Cardiac septum (tissue), 1 donor: ENCODE measurements at regions not wholly inside any gene's neighbourhood (a gene's known extent, or its start where the extent isn't known, plus 50 kb on each side); places are given as distances from the start of the nearest gene placed in this dataset.
"Not testable (repeated sequence)": the region's sequence is repeated elsewhere in the genome, so short reads cannot be mapped to it uniquely, and the experiment has no call there.

Experiments used
- DNase-seq: peaks from one replicate; pipeline ENCODE4 v3.0.0-alpha.2; 2020; ENCODE audit warnings: low spot score
- intact Hi-C: fragments of 100-400 bp; cut with DNase I; formaldehyde crosslinking; loops from one replicate; pipeline ENCODE4 v1.14.0; 2022
- donor health status: DM: no; HTN: no; CAD: no.

- intact Hi-C loops, DNase-seq: not testable (repeated sequence)
These were observed 475.1 kb downstream of the TUBA3C start for GRCh38 chr13:18706538-18706937.

GRCh38 chr13:18702464-18703247 lies 479.0 kb downstream of the TUBA3C start:
- intact Hi-C loops, DNase-seq: not testable (repeated sequence)

DNA sequence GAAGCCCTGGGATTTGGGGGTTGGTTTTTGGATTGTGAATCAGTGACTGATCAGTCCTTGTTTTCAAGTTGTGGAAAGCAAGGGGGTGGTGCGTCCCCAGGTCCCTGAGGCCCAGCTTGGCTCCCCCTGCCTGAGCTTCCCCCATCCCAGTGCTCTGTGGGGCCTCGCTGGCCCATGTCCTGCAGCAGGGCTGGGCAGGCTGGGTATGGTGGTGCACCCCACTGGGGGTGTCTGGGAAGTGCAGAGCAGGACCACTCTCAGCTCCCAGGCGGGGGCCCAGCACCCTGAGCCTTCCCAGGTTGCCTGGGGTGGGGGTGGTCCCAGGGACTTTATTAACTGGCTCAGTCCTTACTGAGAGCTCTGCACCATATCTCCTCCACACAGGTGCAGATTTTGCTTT lies 483.3 kb downstream of the TUBA3C start:
- DNase-seq, intact Hi-C loops: not testable (repeated sequence)

- intact Hi-C loops, DNase-seq: not testable (repeated sequence)
These were observed 483.8 kb downstream of the TUBA3C start for GRCh38 chr13:18697851-18698250.

- DNase-seq, intact Hi-C loops: not testable (repeated sequence)
These were observed 484.4 kb downstream of the TUBA3C start for GRCh38 chr13:18697221-18697620.

- DNase-seq, intact Hi-C loops: not testable (repeated sequence)
These were observed 504.2 kb downstream of the TUBA3C start for GRCh38 chr13:18677403-18677802.

GRCh38 chr13:18675268-18675667 lies 506.4 kb downstream of the TUBA3C start:
- DNase-seq, intact Hi-C loops: not testable (repeated sequence)

DNA sequence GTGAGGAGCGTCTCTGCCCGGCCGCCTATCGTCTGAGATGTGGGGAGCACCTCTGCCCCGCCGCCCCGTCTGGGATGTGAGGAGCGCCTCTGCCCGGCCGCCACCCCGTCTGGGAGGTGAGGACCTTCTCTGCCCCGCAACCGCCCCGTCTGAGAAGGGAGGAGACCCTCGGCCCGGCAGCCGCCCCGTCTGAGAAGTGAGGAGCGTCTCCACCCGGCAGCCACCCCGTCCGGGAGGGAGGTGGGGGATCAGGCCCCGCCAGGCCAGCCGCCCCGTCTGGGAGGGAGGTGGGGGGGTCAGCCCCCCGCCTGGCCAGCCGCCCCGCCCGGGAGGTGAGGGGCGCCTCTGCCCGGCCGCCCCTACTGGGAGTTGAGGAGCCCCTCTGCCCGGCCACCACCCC lies 507.8 kb downstream of the TUBA3C start:
- intact Hi-C loops, DNase-seq: not testable (repeated sequence)

DNA sequence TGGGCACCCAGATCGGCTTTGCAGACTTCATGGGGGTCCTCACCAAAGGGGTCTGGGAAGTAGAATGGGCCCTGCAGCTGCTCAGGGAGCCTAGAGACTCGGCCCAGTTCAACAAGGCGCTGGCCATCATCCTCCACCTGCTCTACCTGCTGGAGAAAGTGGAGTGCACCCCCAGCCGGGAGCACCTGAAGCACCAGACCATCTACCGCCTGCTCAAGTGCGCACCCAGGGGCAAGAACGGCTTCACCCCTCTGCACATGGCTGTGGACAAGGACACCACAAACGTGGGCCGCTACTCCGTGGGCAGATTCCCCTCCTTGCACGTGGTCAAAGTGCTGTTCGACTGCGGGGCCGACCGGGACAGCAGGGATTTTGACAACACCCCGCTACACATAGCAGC lies 515.0 kb downstream of the TUBA3C start:
- intact Hi-C loops: not testable (repeated sequence)

DNA sequence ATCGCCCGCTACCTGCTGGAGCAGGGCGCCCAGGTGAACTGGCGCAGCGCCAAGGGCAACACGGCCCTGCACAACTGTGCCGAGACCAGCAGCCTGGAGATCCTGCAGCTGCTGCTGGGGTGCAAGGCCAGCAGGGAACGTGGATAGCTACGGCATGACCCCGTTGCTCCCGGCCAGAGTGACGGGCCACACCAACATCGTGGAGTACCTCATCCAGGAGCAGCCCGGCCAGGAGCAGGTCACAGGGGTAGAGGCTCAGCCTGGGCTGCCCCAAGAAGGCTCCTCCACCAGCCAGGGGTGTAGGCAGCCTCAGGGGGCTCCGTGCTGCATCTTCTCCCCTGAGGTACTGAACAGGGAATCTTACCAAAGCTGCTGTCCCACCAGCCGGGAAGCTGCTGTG lies 515.9 kb downstream of the TUBA3C start:
- intact Hi-C loops, DNase-seq: not testable (repeated sequence)

More for the DNA sequence above, 515.0 kb downstream of the TUBA3C start:
- not testable (repeated sequence) for DNase-seq

- not testable (repeated sequence) for DNase-seq
These were observed 516.5 kb downstream of the TUBA3C start for GRCh38 chr13:18665124-18665523.

DNA sequence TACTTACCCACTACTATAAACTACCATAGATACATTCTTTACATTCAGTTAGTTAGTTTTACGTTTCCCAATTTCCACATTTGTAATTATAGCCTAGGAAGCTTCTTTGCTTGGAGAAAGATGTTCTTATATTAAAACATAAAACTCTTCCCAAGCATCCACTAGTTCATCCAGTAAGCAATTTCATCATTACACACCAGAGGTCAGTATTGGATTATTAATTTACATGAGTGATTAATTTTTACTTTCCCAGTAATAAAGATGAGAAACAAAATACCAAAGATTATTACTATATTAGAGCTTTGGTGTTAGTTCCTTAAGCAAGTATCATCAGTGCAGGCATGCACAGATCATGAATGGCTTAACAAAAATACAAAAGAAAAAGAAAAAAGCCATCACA lies 518.4 kb downstream of the TUBA3C start:
- intact Hi-C loops, DNase-seq: not testable (repeated sequence)

More at GRCh38 chr13:18665124-18665523, 516.5 kb downstream of the TUBA3C start:
- intact Hi-C loops: not testable (repeated sequence)

DNA sequence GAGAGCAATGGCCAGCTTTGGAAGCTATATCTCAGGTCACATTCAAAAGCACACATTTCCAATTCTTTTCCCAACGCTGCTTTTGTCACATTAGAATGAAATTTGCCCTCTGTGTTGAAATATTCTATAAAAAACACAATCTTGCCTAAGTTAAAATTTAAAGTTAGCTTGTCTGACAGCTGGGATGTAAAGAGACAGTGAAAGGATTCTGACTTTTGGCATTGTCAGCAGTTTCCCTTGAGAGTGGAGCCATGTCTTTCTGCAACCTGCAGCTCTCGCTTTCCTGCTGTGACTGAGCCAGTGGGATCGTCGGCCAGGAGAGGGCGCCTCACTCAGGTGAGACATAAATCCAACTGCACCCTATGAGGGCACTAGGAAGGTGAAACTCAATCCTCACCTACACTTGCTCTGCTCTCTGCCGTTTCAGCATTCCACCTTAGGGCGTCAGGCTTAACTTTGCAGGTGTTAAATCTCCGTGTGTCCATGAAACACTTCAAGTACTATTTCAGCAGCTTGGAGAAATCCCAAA lies 537.9 kb downstream of the TUBA3C start:
- DNase-seq, intact Hi-C loops: not testable (repeated sequence)

- DNase-seq, intact Hi-C loops: not testable (repeated sequence)
These were observed 552.7 kb downstream of the TUBA3C start for GRCh38 chr13:18628928-18629327.

DNA sequence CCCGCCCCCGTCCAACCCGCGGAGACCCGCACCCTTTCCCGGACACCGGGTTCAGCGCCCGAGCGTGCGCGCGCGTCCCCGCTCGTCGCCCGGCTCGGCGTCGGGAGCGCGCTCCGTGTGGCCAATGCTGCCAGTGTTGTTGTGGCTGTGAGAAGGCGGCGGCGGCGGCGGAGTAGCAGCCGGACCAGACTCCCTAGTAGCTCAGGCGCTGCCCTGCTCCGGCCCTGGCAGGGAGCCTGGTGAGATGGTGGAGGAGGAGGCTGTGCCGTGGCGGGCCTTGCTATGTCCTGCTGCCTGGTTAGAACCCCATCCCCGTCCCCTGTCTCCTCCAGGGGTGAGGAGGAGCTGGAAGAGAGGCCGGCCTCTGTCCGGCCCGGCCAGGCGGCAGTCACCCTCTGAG lies 553.2 kb downstream of the TUBA3C start:
- no peak for DNase-seq
- intact Hi-C loops: no loop called here

GRCh38 chr13:18624061-18624460 lies 557.6 kb downstream of the TUBA3C start:
- intact Hi-C loops, DNase-seq: not testable (repeated sequence)

DNA sequence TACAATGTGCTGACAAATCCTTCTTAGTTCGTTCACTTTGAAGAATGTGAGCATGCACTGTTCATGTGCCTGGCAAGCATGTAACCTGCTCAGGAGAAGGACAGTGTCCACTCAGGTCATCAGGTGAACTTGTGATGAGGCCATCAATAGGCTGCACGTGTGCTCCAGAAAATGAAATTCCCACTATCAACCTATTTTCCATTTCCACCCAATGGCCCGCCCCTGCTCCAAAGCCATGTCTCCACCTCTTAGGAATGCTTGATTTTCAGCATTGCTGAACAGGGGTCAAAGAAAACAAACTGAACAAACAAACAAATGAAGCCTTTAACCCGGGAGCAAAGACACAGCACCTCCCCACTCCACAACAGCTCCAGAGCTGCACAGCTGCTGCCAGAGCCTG lies 563.2 kb downstream of the TUBA3C start:
- intact Hi-C loops, DNase-seq: not testable (repeated sequence)

DNA sequence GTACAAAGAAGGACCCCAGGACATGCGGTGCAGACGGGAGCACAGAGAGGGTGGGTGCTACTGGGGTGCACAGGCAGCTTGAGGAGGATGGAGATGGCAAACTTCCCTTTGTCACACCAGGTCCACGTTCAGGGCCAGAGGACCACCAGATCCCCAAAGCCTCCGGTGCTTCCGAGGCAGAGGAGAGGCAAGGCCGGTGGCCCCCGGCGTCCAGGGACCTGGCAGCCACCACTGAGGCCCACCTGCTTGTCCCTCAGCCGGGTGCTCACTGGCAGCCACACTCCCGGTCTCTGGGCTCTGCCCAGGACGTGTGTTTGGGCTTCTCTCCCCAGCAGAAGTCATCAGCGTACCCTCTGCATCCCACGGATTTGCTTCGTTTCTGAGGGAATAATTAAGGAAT lies 571.1 kb downstream of the TUBA3C start:
- intact Hi-C loops, DNase-seq: not testable (repeated sequence)

DNA sequence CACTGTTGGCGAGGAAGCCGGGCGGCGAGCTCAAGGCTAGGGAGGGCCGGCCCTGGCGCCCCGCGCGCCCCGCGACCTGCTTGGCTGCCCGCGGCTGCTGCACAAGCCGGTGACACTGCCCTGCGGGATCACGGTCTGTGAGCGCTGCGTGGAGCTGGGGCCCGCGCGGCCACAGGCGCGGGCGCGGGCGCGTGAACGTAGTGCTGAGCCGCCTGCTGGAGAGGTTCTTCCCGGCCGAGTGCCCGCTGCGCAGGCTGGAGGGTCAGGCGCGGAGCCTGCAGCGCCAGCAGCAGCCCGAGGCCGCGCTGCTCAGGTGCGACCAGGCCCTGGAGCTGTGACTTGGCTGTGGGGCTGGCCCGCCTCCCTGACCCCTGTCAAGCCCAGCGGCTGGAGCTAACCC lies 572.3 kb downstream of the TUBA3C start:
- DNase-seq, intact Hi-C loops: not testable (repeated sequence)

DNA sequence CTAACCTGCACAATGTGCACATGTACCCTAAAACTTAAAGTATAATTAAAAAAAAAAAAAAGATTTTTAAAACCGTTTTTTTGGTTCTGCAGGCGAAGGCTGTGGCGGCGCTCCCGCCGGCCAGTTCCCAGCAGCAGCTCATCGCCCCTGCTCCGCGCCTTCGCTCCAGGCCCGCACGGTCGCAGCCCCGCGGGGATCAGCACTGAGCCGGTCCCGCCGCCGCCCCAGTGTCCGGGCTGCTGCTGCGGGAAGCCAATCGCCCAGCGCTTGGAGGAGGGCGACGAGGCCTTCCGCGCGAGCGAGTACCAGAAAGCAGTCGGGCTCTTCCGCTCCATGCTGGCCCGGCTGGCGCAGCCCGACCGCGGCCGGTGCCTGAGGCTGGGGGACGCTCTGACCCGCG lies 572.8 kb downstream of the TUBA3C start:
- intact Hi-C loops: not testable (repeated sequence)

GRCh38 chr13:18600366-18600765 lies 581.3 kb downstream of the TUBA3C start:
- DNase-seq, intact Hi-C loops: not testable (repeated sequence)

More for the DNA sequence above, 572.8 kb downstream of the TUBA3C start:
- not testable (repeated sequence) for DNase-seq
